ENCODE measurements at regions not wholly inside any gene's neighbourhood (a gene's known extent, or its start where the extent isn't known, plus 50 kb on each side); places are given as distances from the start of the nearest gene placed in this dataset.

DNA sequence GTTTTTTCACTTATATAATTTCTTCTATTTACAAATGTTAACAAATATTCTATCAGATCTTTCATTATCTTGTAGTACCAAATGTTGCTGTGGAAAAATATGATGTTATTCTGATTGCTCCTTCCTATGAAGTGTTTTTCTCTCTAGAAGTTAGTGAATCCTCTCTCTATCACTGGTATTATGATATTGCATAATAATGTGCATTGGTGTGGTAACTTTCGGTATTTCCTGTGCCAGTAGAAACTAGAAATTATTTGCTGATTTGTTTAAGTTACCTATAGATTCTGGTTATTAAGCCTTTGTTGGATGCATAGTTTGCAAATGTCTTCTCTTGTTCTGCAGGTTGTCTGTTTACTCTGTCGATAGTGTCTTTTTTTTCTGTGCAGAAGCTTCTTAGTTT, 342.5 kb downstream of the CENPW start:
- Histone ChIP-seq H3K27ac (replicated peaks; ENCODE audit: low read length) (no peak overlapping the region), H2AK5ac (ENCODE audit: low read depth, low read length) (no peak overlapping the region), H2BK5ac (ENCODE audit: low read length) (no peak overlapping the region), H3K9me3 (replicated peaks in 1 of 2; ENCODE audit: control insufficient read depth in 2 of 2, insufficient read depth in 1 of 2, low read depth in 1 of 2, low read length in 2 of 2) (peaks cover 0 to 9% of the 10 kb centered on the region in 2 donors), H3K4me1 (ENCODE audit: control insufficient read depth in 2 of 2, insufficient read depth in 1 of 2, low read depth in 1 of 2, low read length in 2 of 2) (no peaks in the 10 kb centered on the region), H3K18ac (ENCODE audit: low read length) (no peak overlapping the region), H2BK120ac (ENCODE audit: low read depth, low read length) (no peak overlapping the region), H3K36me3 (replicated peaks in 1 of 2; ENCODE audit: control insufficient read depth in 2 of 2, insufficient read depth in 2 of 2, low read length in 2 of 2) (no peaks in the 10 kb centered on the region), H2BK12ac (ENCODE audit: low read length) (no peak overlapping the region), H2BK15ac (ENCODE audit: low read length) (no peak overlapping the region), H3K4me3 (ENCODE audit: low read length in 2 of 2) (no peak overlapping the region), H4K91ac (ENCODE audit: low read depth, low read length, poor library complexity) (no peak overlapping the region), H3K23ac (ENCODE audit: low read depth, low read length, poor library complexity) (no peak overlapping the region), H3K4ac (ENCODE audit: low read length) (no peak overlapping the region), H3K79me1 (ENCODE audit: low read depth, low read length) (no peaks in the 10 kb centered on the region), H3K4me2 (ENCODE audit: insufficient read depth, low read length, poor library complexity, severe bottlenecking) (no peak overlapping the region), H3K9ac (ENCODE audit: low read depth, low read length, poor library complexity) (no peak overlapping the region), H2AFZ (ENCODE audit: low read length) (no peak overlapping the region), H4K8ac (ENCODE audit: low read depth, low read length) (no peak overlapping the region), H3K27me3 (ENCODE audit: control insufficient read depth in 3 of 3, insufficient read depth in 3 of 3, low read depth in 1 of 3, low read length in 3 of 3) (no peaks in the 10 kb centered on the region), H3K14ac (ENCODE audit: low read length) (no peak overlapping the region)
- no CpG with 5 or more reads among the region's 2 CpGs for WGBS, 2 donors (ENCODE audit: extremely low coverage in 2 of 2, insufficient read length in 2 of 2, insufficient replicate concordance in 1 of 2)
- DNase-seq (ENCODE audit: low spot score), result no peak

DNA sequence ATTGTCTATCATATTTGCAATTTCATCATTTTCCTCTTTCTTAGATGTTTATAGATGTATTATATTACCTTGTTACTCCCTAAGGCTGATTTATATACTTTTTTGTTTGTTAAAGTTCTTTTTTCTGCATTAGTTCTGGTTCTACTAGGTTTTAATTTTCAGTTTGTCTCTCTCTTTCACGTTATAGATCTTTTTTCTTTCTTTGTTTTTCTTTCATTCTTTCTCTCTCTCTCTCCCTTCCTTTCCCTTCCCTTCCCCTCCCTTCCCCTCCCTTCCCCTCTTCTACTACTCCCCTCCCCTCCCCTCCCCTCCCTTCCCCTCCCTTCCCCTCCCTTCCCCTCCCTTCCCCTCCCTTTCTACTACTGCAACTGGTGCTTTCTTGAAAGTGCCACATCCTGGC, 345.3 kb downstream of the CENPW start:
- Histone ChIP-seq H3K79me1 (ENCODE audit: low read depth, low read length) (no peaks in the 10 kb centered on the region), H3K4ac (ENCODE audit: low read length) (no peak overlapping the region), H3K27ac (replicated peaks; ENCODE audit: low read length) (no peak overlapping the region), H3K4me1 (ENCODE audit: control insufficient read depth in 2 of 2, insufficient read depth in 1 of 2, low read depth in 1 of 2, low read length in 2 of 2) (no peaks in the 10 kb centered on the region), H2BK15ac (ENCODE audit: low read length) (no peak overlapping the region), H2AK5ac (ENCODE audit: low read depth, low read length) (no peak overlapping the region), H3K9ac (ENCODE audit: low read depth, low read length, poor library complexity) (no peak overlapping the region), H3K14ac (ENCODE audit: low read length) (no peak overlapping the region), H4K8ac (ENCODE audit: low read depth, low read length) (no peak overlapping the region), H2BK5ac (ENCODE audit: low read length) (no peak overlapping the region), H3K4me3 (ENCODE audit: low read length in 2 of 2) (no peak overlapping the region), H3K36me3 (replicated peaks in 1 of 2; ENCODE audit: control insufficient read depth in 2 of 2, insufficient read depth in 2 of 2, low read length in 2 of 2) (no peaks in the 10 kb centered on the region), H2AFZ (ENCODE audit: low read length) (no peak overlapping the region), H3K27me3 (ENCODE audit: control insufficient read depth in 3 of 3, insufficient read depth in 3 of 3, low read depth in 1 of 3, low read length in 3 of 3) (no peaks in the 10 kb centered on the region), H2BK120ac (ENCODE audit: low read depth, low read length) (no peak overlapping the region), H2BK12ac (ENCODE audit: low read length) (no peak overlapping the region), H4K91ac (ENCODE audit: low read depth, low read length, poor library complexity) (no peak overlapping the region), H3K18ac (ENCODE audit: low read length) (no peak overlapping the region), H3K9me3 (replicated peaks in 1 of 2; ENCODE audit: control insufficient read depth in 2 of 2, insufficient read depth in 1 of 2, low read depth in 1 of 2, low read length in 2 of 2) (peaks cover 0 to 9% of the 10 kb centered on the region in 2 donors), H3K4me2 (ENCODE audit: insufficient read depth, low read length, poor library complexity, severe bottlenecking) (no peak overlapping the region), H3K23ac (ENCODE audit: low read depth, low read length, poor library complexity) (no peak overlapping the region)
- no peak for DNase-seq (ENCODE audit: low spot score)
- no CpG with 5 or more reads among the region's 1 CpG for WGBS, 2 donors (ENCODE audit: extremely low coverage in 2 of 2, insufficient read length in 2 of 2, insufficient replicate concordance in 1 of 2)

DNA sequence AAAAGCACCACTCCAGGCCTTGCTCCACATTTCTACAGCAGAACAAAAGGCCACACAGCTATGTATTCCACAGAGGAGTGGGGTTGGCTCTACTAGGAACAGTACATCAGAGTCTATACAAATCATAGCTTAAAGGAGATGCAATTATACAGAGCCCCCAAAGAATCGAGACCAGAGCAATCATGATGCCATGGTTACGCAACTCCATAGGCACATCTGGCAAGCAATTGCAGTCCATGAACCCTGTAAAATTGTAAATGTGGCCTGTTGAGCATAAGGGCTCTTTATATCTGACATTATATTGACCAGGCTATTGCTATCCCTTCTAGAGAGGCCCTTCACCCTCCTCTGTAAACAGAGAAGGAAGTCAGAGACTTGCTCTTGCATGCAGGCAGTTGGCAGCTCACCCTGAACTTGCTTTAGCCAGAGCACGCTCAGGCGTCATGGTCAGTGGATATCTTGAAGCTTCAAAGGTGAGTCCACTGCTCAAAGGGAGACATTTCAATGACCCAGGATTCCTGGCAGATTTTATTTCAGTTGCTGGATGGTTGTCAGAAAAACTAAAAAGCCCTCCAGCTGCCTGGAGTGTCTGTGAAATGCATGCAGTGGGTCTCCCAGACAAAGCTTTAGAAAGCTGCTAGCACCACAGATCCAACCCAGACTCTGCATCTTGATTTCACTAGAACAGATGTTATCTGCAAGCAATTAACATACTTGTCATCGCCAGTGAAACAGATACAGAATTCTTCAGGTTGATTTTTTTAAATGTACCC, 357.2 kb downstream of the CENPW start:
- Histone ChIP-seq H4K91ac (ENCODE audit: low read depth, low read length, poor library complexity) (no peak overlapping the region), H2BK12ac (ENCODE audit: low read length) (no peak overlapping the region), H3K36me3 (replicated peaks in 1 of 2; ENCODE audit: control insufficient read depth in 2 of 2, insufficient read depth in 2 of 2, low read length in 2 of 2) (no peaks in the 10 kb centered on the region), H3K4me2 (ENCODE audit: insufficient read depth, low read length, poor library complexity, severe bottlenecking) (no peak overlapping the region), H3K23ac (ENCODE audit: low read depth, low read length, poor library complexity) (no peak overlapping the region), H3K4me1 (ENCODE audit: control insufficient read depth in 2 of 2, insufficient read depth in 1 of 2, low read depth in 1 of 2, low read length in 2 of 2) (peaks cover 3 to 8% of the 10 kb centered on the region in 2 donors), H3K27ac (replicated peaks; ENCODE audit: low read length) (no peak overlapping the region), H2BK120ac (ENCODE audit: low read depth, low read length) (no peak overlapping the region), H3K9me3 (replicated peaks in 1 of 2; ENCODE audit: control insufficient read depth in 2 of 2, insufficient read depth in 1 of 2, low read depth in 1 of 2, low read length in 2 of 2) (peaks cover 0 to 3% of the 10 kb centered on the region in 2 donors), H3K18ac (ENCODE audit: low read length) (no peak overlapping the region), H2BK5ac (ENCODE audit: low read length) (no peak overlapping the region), H3K4ac (ENCODE audit: low read length) (no peak overlapping the region), H4K8ac (ENCODE audit: low read depth, low read length) (no peak overlapping the region), H3K79me1 (ENCODE audit: low read depth, low read length) (no peaks in the 10 kb centered on the region), H3K14ac (ENCODE audit: low read length) (no peak overlapping the region), H2AK5ac (ENCODE audit: low read depth, low read length) (no peak overlapping the region), H2AFZ (ENCODE audit: low read length) (peak overlapping the region; percentile 47), H3K4me3 (ENCODE audit: low read length in 2 of 2) (no peak overlapping the region), H3K27me3 (ENCODE audit: control insufficient read depth in 3 of 3, insufficient read depth in 3 of 3, low read depth in 1 of 3, low read length in 3 of 3) (no peaks in the 10 kb centered on the region), H2BK15ac (ENCODE audit: low read length) (no peak overlapping the region), H3K9ac (ENCODE audit: low read depth, low read length, poor library complexity) (no peak overlapping the region)
- DNase-seq (ENCODE audit: low spot score), result no peak
- no CpG with 5 or more reads among the region's 5 CpGs for WGBS, 2 donors (ENCODE audit: extremely low coverage in 2 of 2, insufficient read length in 2 of 2, insufficient replicate concordance in 1 of 2)

DNA sequence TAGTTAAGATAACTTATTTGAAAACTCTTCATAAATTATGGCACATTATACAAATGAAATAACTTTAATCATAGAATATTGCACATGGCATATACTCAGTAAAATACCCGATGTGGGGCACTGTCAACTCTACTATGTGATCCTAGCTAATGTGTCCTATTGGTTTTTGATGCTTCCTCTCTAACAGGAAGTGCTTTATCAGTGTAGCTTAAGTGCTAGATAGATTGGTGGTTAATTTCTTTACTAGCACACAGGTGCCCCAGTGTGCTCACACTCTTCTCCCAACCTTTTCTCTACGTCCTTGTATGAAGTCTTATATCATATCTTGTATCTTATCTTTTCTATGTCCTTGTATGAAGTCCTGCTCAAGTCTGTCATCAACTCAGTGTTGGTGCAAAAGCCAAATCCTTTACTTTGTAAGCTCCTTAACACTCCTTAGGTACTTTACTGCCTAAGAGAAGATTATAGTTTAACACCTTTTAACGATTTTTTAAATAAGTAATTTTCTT, 358.9 kb downstream of the CENPW start:
- Histone ChIP-seq H2BK15ac (ENCODE audit: low read length) (no peak overlapping the region), H3K4me1 (ENCODE audit: control insufficient read depth in 2 of 2, insufficient read depth in 1 of 2, low read depth in 1 of 2, low read length in 2 of 2) (peaks cover 0 to 5% of the 10 kb centered on the region in 2 donors), H2BK120ac (ENCODE audit: low read depth, low read length) (no peak overlapping the region), H3K9ac (ENCODE audit: low read depth, low read length, poor library complexity) (no peak overlapping the region), H2AFZ (ENCODE audit: low read length) (no peak overlapping the region), H3K27me3 (ENCODE audit: control insufficient read depth in 3 of 3, insufficient read depth in 3 of 3, low read depth in 1 of 3, low read length in 3 of 3) (no peaks in the 10 kb centered on the region), H3K18ac (ENCODE audit: low read length) (no peak overlapping the region), H3K23ac (ENCODE audit: low read depth, low read length, poor library complexity) (no peak overlapping the region), H2AK5ac (ENCODE audit: low read depth, low read length) (no peak overlapping the region), H3K79me1 (ENCODE audit: low read depth, low read length) (no peaks in the 10 kb centered on the region), H4K91ac (ENCODE audit: low read depth, low read length, poor library complexity) (no peak overlapping the region), H3K14ac (ENCODE audit: low read length) (no peak overlapping the region), H3K4me2 (ENCODE audit: insufficient read depth, low read length, poor library complexity, severe bottlenecking) (no peak overlapping the region), H3K27ac (replicated peaks; ENCODE audit: low read length) (no peak overlapping the region), H3K9me3 (replicated peaks in 1 of 2; ENCODE audit: control insufficient read depth in 2 of 2, insufficient read depth in 1 of 2, low read depth in 1 of 2, low read length in 2 of 2) (no peaks in the 10 kb centered on the region), H2BK5ac (ENCODE audit: low read length) (no peak overlapping the region), H3K36me3 (replicated peaks in 1 of 2; ENCODE audit: control insufficient read depth in 2 of 2, insufficient read depth in 2 of 2, low read length in 2 of 2) (no peaks in the 10 kb centered on the region), H3K4me3 (ENCODE audit: low read length in 2 of 2) (no peak overlapping the region), H3K4ac (ENCODE audit: low read length) (no peak overlapping the region), H4K8ac (ENCODE audit: low read depth, low read length) (no peak overlapping the region), H2BK12ac (ENCODE audit: low read length) (no peak overlapping the region)
- no peak for DNase-seq (ENCODE audit: low spot score)
- no CpG with 5 or more reads among the region's 3 CpGs for WGBS, 2 donors (ENCODE audit: extremely low coverage in 2 of 2, insufficient read length in 2 of 2, insufficient replicate concordance in 1 of 2)

Measured in neuronal stem cell (in vitro differentiated cells).